ENCODE measurements at regions not wholly inside any gene's neighbourhood (a gene's known extent, or its start where the extent isn't known, plus 50 kb on each side); places are given as distances from the start of the nearest gene placed in this dataset.

- FAIRE-seq (no peak), DNase-seq (ENCODE audit: insufficient read length, low spot score) (no peak)
- no peak for TF ChIP-seq POLR2A (IDR thresholded peaks at IDR 0.05; ENCODE audit: low read depth, low read length)
Observed at GRCh38 chr10:112045938-112046337, 137.6 kb downstream of the GPAM start.

- FAIRE-seq (no peak), DNase-seq (ENCODE audit: insufficient read length, low spot score) (no peak)
- TF ChIP-seq POLR2A (IDR thresholded peaks at IDR 0.05; ENCODE audit: low read depth, low read length), result no peak
Observed at GRCh38 chr10:112047674-112048073, 135.9 kb downstream of the GPAM start.

- no peak for TF ChIP-seq POLR2A (IDR thresholded peaks at IDR 0.05; ENCODE audit: low read depth, low read length)
- DNase-seq (ENCODE audit: insufficient read length, low spot score), result no peak
- FAIRE-seq, result no peak
Observed at GRCh38 chr10:112052166-112052565, 131.4 kb downstream of the GPAM start.

- FAIRE-seq (no peak), DNase-seq (ENCODE audit: insufficient read length, low spot score) (no peak)
- TF ChIP-seq POLR2A (IDR thresholded peaks at IDR 0.05; ENCODE audit: low read depth, low read length), result no peak
Observed at GRCh38 chr10:112053895-112054294, 129.7 kb downstream of the GPAM start.

GRCh38 chr10:112054516-112054915 lies 129.0 kb downstream of the GPAM start:
- TF ChIP-seq POLR2A (IDR thresholded peaks at IDR 0.05; ENCODE audit: low read depth, low read length), result no peak
- DNase-seq (ENCODE audit: insufficient read length, low spot score) (no peak), FAIRE-seq (no peak)

- FAIRE-seq (no peak), DNase-seq (ENCODE audit: insufficient read length, low spot score) (no peak)
- no peak for TF ChIP-seq POLR2A (IDR thresholded peaks at IDR 0.05; ENCODE audit: low read depth, low read length)
Observed at GRCh38 chr10:112057072-112057471, 126.5 kb downstream of the GPAM start.

- DNase-seq (ENCODE audit: insufficient read length, low spot score), result no peak
- TF ChIP-seq POLR2A (IDR thresholded peaks at IDR 0.05; ENCODE audit: low read depth, low read length), result no peak
- FAIRE-seq, result no peak
Observed at GRCh38 chr10:112059220-112059619, 124.3 kb downstream of the GPAM start.

GRCh38 chr10:112071596-112072133 lies 111.9 kb downstream of the GPAM start:
- no peak for DNase-seq (ENCODE audit: insufficient read length, low spot score)
- no peak for TF ChIP-seq POLR2A (IDR thresholded peaks at IDR 0.05; ENCODE audit: low read depth, low read length)
- FAIRE-seq, result no peak

GRCh38 chr10:112078003-112078402 lies 105.6 kb downstream of the GPAM start:
- TF ChIP-seq POLR2A (IDR thresholded peaks at IDR 0.05; ENCODE audit: low read depth, low read length), result no peak
- DNase-seq (ENCODE audit: insufficient read length, low spot score) (no peak), FAIRE-seq (no peak)

GRCh38 chr10:112080231-112080630 lies 103.3 kb downstream of the GPAM start:
- FAIRE-seq (no peak), DNase-seq (ENCODE audit: insufficient read length, low spot score) (no peak)
- TF ChIP-seq POLR2A (IDR thresholded peaks at IDR 0.05; ENCODE audit: low read depth, low read length), result no peak

- DNase-seq (ENCODE audit: insufficient read length, low spot score), result no peak
- FAIRE-seq, result no peak
- TF ChIP-seq POLR2A (IDR thresholded peaks at IDR 0.05; ENCODE audit: low read depth, low read length), result no peak
Observed at GRCh38 chr10:112082120-112082519, 101.4 kb downstream of the GPAM start.

GRCh38 chr10:112083472-112083871 lies 100.1 kb downstream of the GPAM start:
- DNase-seq (ENCODE audit: insufficient read length, low spot score) (no peak), FAIRE-seq (no peak)
- no peak for TF ChIP-seq POLR2A (IDR thresholded peaks at IDR 0.05; ENCODE audit: low read depth, low read length)

GRCh38 chr10:112087953-112088456 lies 95.6 kb downstream of the GPAM start:
- DNase-seq (ENCODE audit: insufficient read length, low spot score) (no peak), FAIRE-seq (no peak)
- no peak for TF ChIP-seq POLR2A (IDR thresholded peaks at IDR 0.05; ENCODE audit: low read depth, low read length)

GRCh38 chr10:112091703-112092102 lies 91.9 kb downstream of the GPAM start:
- no peak for TF ChIP-seq POLR2A (IDR thresholded peaks at IDR 0.05; ENCODE audit: low read depth, low read length)
- no peak for DNase-seq (ENCODE audit: insufficient read length, low spot score)
- FAIRE-seq, result no peak

- no peak for DNase-seq (ENCODE audit: insufficient read length, low spot score)
- TF ChIP-seq POLR2A (IDR thresholded peaks at IDR 0.05; ENCODE audit: low read depth, low read length), result no peak
- FAIRE-seq, result no peak
Observed at GRCh38 chr10:112092519-112092918, 91.0 kb downstream of the GPAM start.

GRCh38 chr10:112094984-112095383 lies 88.6 kb downstream of the GPAM start:
- DNase-seq (ENCODE audit: insufficient read length, low spot score) (no peak), FAIRE-seq (no peak)

More at GRCh38 chr10:112094984-112095383, 88.6 kb downstream of the GPAM start:
- TF ChIP-seq POLR2A (IDR thresholded peaks at IDR 0.05; ENCODE audit: low read depth, low read length), result no peak

Measured in H54 (cell line).